ENCODE measurements at regions not wholly inside any gene's neighbourhood (a gene's known extent, or its start where the extent isn't known, plus 50 kb on each side); places are given as distances from the start of the nearest gene placed in this dataset.
"Not testable (repeated sequence)": the region's sequence is repeated elsewhere in the genome, so short reads cannot be mapped to it uniquely, and the experiment has no call there.

DNA sequence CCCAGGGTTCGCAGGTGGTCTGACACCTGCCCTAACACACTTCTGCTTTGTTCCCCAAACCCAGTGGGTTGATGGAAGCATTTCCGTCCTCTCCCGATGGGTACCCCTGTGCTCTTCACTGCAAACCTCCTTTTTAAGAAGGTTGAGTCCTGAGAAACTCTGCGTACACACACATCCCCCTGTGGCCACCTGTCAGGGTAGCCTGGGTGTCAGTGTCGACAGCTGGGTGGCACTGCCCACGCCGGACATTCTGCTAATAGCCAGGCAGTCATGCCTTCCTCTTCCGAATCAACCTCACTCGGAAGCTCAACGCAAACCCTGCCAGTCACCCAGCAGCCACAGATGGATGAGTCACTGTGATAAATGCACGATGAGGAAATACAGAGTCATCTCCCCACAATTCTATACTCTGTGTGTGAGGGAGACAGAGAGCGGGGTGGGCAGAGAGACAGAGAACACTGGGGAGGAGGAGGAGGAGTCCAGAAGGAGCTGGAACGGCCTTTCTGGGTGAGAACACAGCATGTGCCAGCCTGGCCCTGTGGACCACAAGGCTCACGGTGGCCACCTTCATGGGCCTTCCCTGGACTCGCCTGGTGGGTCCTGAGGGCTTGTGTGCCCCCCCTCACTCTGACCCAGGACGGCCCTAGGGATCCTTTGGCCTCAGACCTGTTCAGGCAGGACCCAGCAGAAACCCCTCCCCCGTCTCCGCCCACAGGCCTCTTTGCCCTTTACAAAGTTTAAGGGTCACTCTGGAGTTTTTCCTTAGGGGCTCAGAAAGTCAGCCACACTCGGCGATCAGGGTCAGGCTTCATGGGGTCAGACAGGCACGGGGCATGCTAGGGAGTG, 4477.7 kb upstream of the TPTE start:
- TF ChIP-seq FOXM1 (CRISPR knock-in tag; IDR thresholded peaks at IDR 0.05); HOXA9 (CRISPR knock-in tag; IDR thresholded peaks at IDR 0.05; ENCODE audit: borderline replicate concordance); SMAD3 (CRISPR knock-in tag; IDR thresholded peaks at IDR 0.05); JUN (CRISPR knock-in tag; IDR thresholded peaks at IDR 0.05); MEIS1 (CRISPR knock-in tag; IDR thresholded peaks at IDR 0.05; ENCODE audit: borderline replicate concordance): not testable (repeated sequence)
